ENCODE measurements at regions not wholly inside any gene's neighbourhood (a gene's known extent, or its start where the extent isn't known, plus 50 kb on each side); places are given as distances from the start of the nearest gene placed in this dataset.
"Not testable (repeated sequence)": the region's sequence is repeated elsewhere in the genome, so short reads cannot be mapped to it uniquely, and the experiment has no call there.

DNA sequence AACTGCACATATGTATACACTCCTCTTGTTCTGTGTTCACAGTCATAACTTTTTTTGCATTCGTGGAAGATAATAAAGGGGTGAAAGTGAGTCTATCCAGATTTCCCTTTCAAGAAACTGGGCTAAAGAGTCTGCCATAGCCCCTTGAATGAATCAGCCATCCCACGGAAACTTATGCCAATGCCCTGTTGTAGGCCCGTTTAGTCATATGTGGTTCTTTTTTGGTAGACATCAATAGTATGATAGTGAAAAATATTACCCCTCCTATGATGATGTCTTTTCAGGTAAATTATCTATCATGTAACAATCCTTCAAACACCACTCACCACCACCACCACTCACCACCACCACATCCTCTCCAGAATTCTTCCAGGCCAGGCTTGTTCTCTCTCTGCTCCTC, 99.9 kb upstream of the MYLIP start:
- H3K4me3 ChIP-seq (ENCODE audit: low read depth, low read length): no peak overlapping the region
- TF ChIP-seq, protein P1, sequence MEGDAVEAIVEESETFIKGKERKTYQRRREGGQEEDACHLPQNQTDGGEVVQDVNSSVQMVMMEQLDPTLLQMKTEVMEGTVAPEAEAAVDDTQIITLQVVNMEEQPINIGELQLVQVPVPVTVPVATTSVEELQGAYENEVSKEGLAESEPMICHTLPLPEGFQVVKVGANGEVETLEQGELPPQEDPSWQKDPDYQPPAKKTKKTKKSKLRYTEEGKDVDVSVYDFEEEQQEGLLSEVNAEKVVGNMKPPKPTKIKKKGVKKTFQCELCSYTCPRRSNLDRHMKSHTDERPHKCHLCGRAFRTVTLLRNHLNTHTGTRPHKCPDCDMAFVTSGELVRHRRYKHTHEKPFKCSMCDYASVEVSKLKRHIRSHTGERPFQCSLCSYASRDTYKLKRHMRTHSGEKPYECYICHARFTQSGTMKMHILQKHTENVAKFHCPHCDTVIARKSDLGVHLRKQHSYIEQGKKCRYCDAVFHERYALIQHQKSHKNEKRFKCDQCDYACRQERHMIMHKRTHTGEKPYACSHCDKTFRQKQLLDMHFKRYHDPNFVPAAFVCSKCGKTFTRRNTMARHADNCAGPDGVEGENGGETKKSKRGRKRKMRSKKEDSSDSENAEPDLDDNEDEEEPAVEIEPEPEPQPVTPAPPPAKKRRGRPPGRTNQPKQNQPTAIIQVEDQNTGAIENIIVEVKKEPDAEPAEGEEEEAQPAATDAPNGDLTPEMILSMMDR (IDR thresholded peaks at IDR 0.05; ENCODE audit: low read depth, low read length): no peak

DNA sequence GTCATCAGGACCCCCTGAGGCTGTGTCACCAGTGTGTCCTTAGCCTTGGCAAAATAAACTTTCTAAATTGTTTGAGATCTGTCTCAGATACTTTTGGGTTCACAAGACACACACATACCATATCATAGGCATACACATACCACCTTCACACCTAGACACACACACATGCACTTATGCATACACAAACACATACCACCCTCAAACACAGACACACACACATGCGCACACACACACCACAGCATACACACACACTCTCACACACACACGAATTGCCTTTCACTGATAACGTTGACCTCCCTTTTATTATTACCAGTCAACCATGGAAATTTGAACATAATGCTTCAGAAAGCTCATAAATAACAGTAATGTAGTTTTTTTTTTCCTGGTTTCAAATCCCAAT, 108.6 kb upstream of the MYLIP start:
- no peak overlapping the region for H3K4me3 ChIP-seq (ENCODE audit: low read depth, low read length)
- TF ChIP-seq, protein P1 (IDR thresholded peaks at IDR 0.05; ENCODE audit: low read depth, low read length): no peak

DNA sequence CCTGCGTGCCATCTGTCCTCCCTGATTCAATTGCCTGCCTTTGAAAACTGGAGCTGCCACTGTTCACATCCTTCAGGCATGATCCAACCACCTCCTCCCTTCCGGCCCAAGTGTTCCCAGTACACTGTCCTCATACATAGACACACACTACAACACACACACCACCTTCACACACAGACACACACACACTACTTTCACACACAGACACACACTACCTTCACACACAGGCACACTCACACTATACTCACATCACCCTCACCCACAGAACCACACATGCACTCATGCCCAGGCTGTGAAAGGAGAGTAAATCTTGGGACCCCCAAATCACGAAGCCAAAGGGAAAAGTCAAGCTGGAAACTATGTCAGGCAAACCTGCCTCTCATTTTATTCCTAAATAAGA, 109.4 kb upstream of the MYLIP start:
- no peak overlapping the region for H3K4me3 ChIP-seq (ENCODE audit: low read depth, low read length)
- TF ChIP-seq, protein P1 (IDR thresholded peaks at IDR 0.05; ENCODE audit: low read depth, low read length): no peak

DNA sequence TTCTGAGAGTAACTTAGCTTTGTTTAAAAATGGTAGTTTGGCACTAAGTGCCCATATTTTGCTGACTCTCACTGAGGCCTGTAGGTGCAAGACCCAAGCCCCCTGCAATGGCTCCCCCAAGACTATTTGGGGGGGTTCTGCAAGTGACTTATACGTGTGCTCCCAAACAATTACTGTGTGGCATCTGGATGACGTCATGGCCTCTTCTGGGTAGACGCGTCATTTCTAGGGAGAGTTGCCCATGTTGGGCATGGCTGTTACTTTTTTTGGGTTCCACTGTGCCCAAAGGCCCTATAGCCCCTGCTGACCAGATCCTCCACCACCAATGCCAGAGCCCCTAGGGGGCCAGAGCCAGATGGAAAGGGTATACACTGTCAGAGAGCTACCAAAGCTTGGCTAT, 110.3 kb upstream of the MYLIP start:
- TF ChIP-seq, protein P1 (IDR thresholded peaks at IDR 0.05; ENCODE audit: low read depth, low read length): no peak
- no peak overlapping the region for H3K4me3 ChIP-seq (ENCODE audit: low read depth, low read length)

DNA sequence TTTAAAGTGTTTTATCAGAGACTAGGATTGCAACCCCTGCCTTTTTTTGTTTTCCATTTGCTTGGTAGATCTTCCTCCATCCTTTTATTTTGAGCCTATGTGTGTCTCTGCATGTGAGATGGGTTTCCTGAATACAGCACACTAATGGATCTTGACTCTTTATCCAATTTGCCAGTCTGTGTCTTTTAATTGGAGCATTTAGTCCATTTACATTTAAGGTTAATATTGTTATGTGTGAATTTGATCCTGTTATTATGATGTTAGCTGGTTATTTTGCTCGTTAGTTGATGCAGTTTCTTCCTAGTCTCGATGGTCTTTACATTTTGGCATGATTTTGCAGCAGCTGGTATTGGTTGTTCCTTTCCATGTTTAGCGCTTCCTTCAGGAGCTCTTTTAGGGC, 114.6 kb upstream of the MYLIP start:
- H3K4me3 ChIP-seq (ENCODE audit: low read depth, low read length): not testable (repeated sequence)

DNA sequence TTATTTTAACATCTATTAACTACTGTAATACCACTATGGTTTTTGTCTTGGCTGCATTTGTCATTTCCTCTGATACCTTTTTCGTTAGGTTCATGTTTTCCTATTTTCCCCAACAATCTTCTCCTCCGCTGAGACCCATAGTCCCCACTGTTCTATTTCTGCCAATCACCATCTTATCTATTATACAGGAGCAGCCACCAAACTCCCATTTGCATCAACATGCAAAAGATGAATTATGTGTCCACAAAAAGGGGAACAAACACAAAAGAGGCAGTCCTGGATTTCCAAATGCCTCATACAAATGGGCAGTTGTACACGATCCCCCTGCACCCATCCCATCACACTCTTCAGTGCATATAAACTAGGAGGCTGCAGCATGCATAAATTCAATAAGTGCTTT, 121.7 kb upstream of the MYLIP start:
- TF ChIP-seq, protein P1 (IDR thresholded peaks at IDR 0.05; ENCODE audit: low read depth, low read length): no peak
- H3K4me3 ChIP-seq (ENCODE audit: low read depth, low read length): no peak overlapping the region

DNA sequence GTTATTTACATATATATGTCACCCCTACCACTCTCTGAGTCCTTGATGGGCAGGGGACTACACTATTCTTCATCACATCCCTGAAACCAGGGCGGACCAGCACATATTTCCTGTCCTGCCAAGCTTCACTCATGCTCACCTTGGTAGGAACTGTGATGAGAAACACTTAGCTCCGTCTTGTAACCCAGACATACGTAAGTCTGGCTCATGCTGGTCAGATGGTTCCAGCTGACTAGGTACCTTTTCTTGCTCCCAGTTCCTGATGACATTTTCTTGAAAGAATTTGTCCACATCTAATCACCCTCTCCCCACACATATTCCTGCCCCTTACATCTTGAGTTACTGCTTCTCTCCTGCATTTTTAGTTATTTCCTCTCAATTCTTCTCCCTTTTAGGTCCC, 122.2 kb upstream of the MYLIP start:
- no peak overlapping the region for H3K4me3 ChIP-seq (ENCODE audit: low read depth, low read length)
- TF ChIP-seq, protein P1 (IDR thresholded peaks at IDR 0.05; ENCODE audit: low read depth, low read length): no peak

DNA sequence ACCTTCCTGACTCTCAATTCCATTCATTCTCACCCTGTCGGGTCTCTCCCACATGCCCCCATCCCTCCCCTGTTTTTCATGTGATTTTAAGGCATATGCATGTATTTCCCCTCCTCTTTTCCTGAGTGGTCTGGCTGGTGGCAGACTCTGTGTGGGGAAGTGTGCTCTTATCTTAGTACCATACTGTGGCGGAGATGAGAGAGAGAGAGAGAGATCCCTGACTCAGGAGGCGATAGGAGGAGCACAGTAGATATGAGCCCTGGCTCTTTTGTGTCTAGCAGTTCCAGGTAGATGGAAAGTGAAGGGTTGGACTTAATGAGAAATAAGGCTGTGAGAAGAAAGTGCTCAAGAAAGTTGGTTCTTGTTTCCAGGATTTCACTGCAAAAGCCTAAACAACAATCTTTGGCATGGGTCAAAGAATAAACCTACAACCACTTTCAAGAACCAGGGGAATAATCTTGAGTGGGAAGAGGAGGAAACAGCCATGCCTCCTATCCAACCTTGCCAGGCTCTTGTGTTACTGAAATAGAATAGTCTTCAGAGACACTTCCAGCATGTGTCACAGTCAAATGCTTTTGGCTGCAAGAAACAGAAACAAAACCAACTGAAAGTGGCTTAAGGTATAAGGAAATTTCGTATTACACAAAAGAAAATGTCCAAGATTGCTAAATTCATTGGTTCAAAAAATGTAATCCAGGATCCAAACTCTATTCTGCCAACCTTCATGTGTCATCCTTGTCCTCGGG, 123.8 kb upstream of the MYLIP start:
- no peak overlapping the region for H3K4me3 ChIP-seq (ENCODE audit: low read depth, low read length)
- TF ChIP-seq, protein P1 (IDR thresholded peaks at IDR 0.05; ENCODE audit: low read depth, low read length): no peak

Measured in WI38 (cell line).